Suppressor macrophage treated with lipopolysaccharide for 1 hour (primary cell): ENCODE measurements at regions not wholly inside any gene's neighbourhood (a gene's known extent, or its start where the extent isn't known, plus 50 kb on each side); places are given as distances from the start of the nearest gene placed in this dataset.
"Not testable (repeated sequence)": the region's sequence is repeated elsewhere in the genome, so short reads cannot be mapped to it uniquely, and the experiment has no call there.

ENCODE experiments used
- DNase-seq, 3 donors: peaks; one replicate each; pipeline ENCODE4 v3.0.0-alpha.2; 2020 to 2022

- no peak for DNase-seq
Measured at GRCh38 chr16:52234626-52235025, 312.3 kb downstream of the TOX3 start.

- no peak for DNase-seq
Measured at GRCh38 chr16:52229471-52229870, 317.5 kb downstream of the TOX3 start.

- no peak for DNase-seq
Measured at GRCh38 chr16:52227851-52228250, 319.1 kb downstream of the TOX3 start.

- DNase-seq: no peak
Measured at GRCh38 chr16:52212841-52213240, 334.1 kb downstream of the TOX3 start.

GRCh38 chr16:52209227-52209626 lies 337.7 kb downstream of the TOX3 start:
- DNase-seq: no peak

GRCh38 chr16:52203096-52203495 lies 343.8 kb downstream of the TOX3 start:
- no peak for DNase-seq

- no peak for DNase-seq
Measured at GRCh38 chr16:52193441-52193840, 353.5 kb downstream of the TOX3 start.

GRCh38 chr16:52191531-52192134 lies 355.3 kb downstream of the TOX3 start:
- DNase-seq: peak; percentile 62 to 71 (median 66)

- DNase-seq: no peak
Measured at GRCh38 chr16:52184336-52184735, 362.6 kb downstream of the TOX3 start.

GRCh38 chr16:52182840-52183239 lies 364.1 kb downstream of the TOX3 start:
- no peak for DNase-seq

GRCh38 chr16:52174168-52174567 lies 372.8 kb downstream of the TOX3 start:
- DNase-seq: no peak

GRCh38 chr16:52171481-52171880 lies 375.5 kb downstream of the TOX3 start:
- DNase-seq: no peak

- DNase-seq: no peak
Measured at GRCh38 chr16:52167328-52167727, 379.6 kb downstream of the TOX3 start.

- DNase-seq: no peak
Measured at GRCh38 chr16:52165961-52166360, 381.0 kb downstream of the TOX3 start.

- DNase-seq: no peak
Measured at GRCh38 chr16:52149003-52149402, 397.9 kb downstream of the TOX3 start.

GRCh38 chr16:52141871-52142270 lies 405.1 kb downstream of the TOX3 start:
- DNase-seq: no peak

- DNase-seq: no peak
Measured at GRCh38 chr16:52128361-52128760, 418.6 kb downstream of the TOX3 start.

- DNase-seq: no peak
Measured at GRCh38 chr16:52123842-52124241, 423.1 kb downstream of the TOX3 start.

- DNase-seq: no peak
Measured at GRCh38 chr16:52123061-52123839, 423.7 kb downstream of the TOX3 start.

GRCh38 chr16:52117171-52117570 lies 429.8 kb downstream of the TOX3 start:
- no peak for DNase-seq

GRCh38 chr16:52114379-52114778 lies 432.6 kb downstream of the TOX3 start:
- no peak for DNase-seq

GRCh38 chr16:52113533-52114183 lies 433.3 kb downstream of the TOX3 start:
- DNase-seq: no peak

- not testable (repeated sequence) for DNase-seq
Measured at GRCh38 chr16:52104993-52105392, 441.9 kb downstream of the TOX3 start.

- no peak for DNase-seq
Measured at GRCh38 chr16:52103791-52104190, 443.2 kb downstream of the TOX3 start.
